B cell (primary cell): ENCODE measurements at regions not wholly inside any gene's neighbourhood (a gene's known extent, or its start where the extent isn't known, plus 50 kb on each side); places are given as distances from the start of the nearest gene placed in this dataset.

Experiments
- ATAC-seq: fragments of 200-7000 bp; cut with Tn5 transposase; one replicate; pipeline ENCODE4 v1.10.0; 2021; ENCODE audit warnings: low read depth, mild to moderate bottlenecking, moderate number of reproducible peaks, moderate library complexity
- CTCF ChIA-PET: fragments of 350-600 bp; sonication (Branson Sonifier 250); formaldehyde crosslinking; loops from one replicate; lab custom pipeline; 2021; ENCODE audit warnings: antibody characterized with exemption, inconsistent platforms; lab: Charles Lee
- POLR2A ChIA-PET: fragments of 350-600 bp; sonication (Branson Sonifier 250); formaldehyde crosslinking; loops from one replicate; lab custom pipeline; 2021; ENCODE audit warnings: antibody characterized with exemption; lab: Charles Lee
- DNase-seq: peaks from one replicate; pipeline ENCODE4 v3.0.0; 2013
- H2AFZ ChIP-seq: 2 replicates; pipeline ENCODE4 v1.6.1; 2012; ENCODE audit warnings: mild to moderate bottlenecking, low read depth, low read length; ENCODE audit not compliant: insufficient read depth, poor library complexity, severe bottlenecking
- H3K27ac ChIP-seq, 2 donors: 1 replicate in 1 of 2; 2 replicates in 1 of 2; pipeline ENCODE4 v1.5.1; 2012 to 2013; ENCODE audit warnings: low read length in 2 of 2, mild to moderate bottlenecking in 2 of 2, moderate library complexity in 1 of 2
- H3K27me3 ChIP-seq, 4 experiments: fragments of 200-600 bp in 1 of 4; sonication (generic) in 1 of 4; replicated peaks in 1 of 4; 1 replicate in 2 of 4; 2 replicates in 2 of 4; pipeline versions ENCODE4 v1.6.1 to v1.7.0; 2013 to 2016; ENCODE audit warnings: low read length in 3 of 4, mild to moderate bottlenecking in 2 of 4, mixed read lengths in 1 of 4, moderate library complexity in 1 of 4; ENCODE audit not compliant: insufficient read depth in 4 of 4, control insufficient read depth in 3 of 4; ENCODE audit errors: control extremely low read depth in 1 of 4
- H3K36me3 ChIP-seq, 2 experiments: replicated peaks in 1 of 2; 1 replicate in 1 of 2; 2 replicates in 1 of 2; pipeline versions ENCODE4 v1.6.1 to v1.7.1; 2013; ENCODE audit warnings: low read length in 1 of 2; ENCODE audit not compliant: insufficient read depth in 2 of 2, control insufficient read depth in 1 of 2; ENCODE audit errors: control extremely low read depth in 1 of 2, extremely low read depth in 1 of 2
- H3K4me1 ChIP-seq, 2 donors: fragments of 200-600 bp in 1 of 2; sonication (generic) in 1 of 2; 1 replicate in 1 of 2; 2 replicates in 1 of 2; pipeline versions ENCODE4 v1.5.1 to v1.6.1; 2013 to 2017; ENCODE audit warnings: low read length in 2 of 2; ENCODE audit not compliant: control insufficient read depth in 2 of 2, insufficient read depth in 2 of 2
- H3K4me2 ChIP-seq: replicated peaks from 2 replicates; pipeline ENCODE3; 2012; ENCODE audit warnings: mild to moderate bottlenecking, low read depth, low read length; ENCODE audit not compliant: poor library complexity, severe bottlenecking
- H3K4me3 ChIP-seq, 5 experiments: fragments of 200-600 bp in 1 of 5; sonication (generic) in 1 of 5; 1 replicate in 3 of 5; 2 replicates in 2 of 5; pipeline versions ENCODE4 v1.5.1 to v1.7.0; 2011 to 2016; ENCODE audit warnings: low read length in 4 of 5, mild to moderate bottlenecking in 4 of 5, low read depth in 2 of 5, control low read depth in 1 of 5, moderate library complexity in 1 of 5; ENCODE audit not compliant: insufficient read depth in 1 of 5; ENCODE audit errors: control extremely low read depth in 1 of 5, extremely low read depth in 1 of 5
- H3K79me2 ChIP-seq: fragments of 200-600 bp; sonication (generic); one replicate; pipeline ENCODE4 v1.6.0; 2016; ENCODE audit warnings: low read length; ENCODE audit not compliant: control insufficient read depth, insufficient read depth
- H3K9ac ChIP-seq: fragments of 200-600 bp; sonication (generic); 2 replicates; pipeline ENCODE4 v1.6.1; 2017; ENCODE audit warnings: mild to moderate bottlenecking, low read length, moderate library complexity
- H3K9me3 ChIP-seq, 3 donors: one replicate each; pipeline versions ENCODE4 v1.6.1 to v1.7.1; 2013; ENCODE audit warnings: low read length in 2 of 3; ENCODE audit not compliant: control insufficient read depth in 2 of 3, insufficient read depth in 1 of 3; ENCODE audit errors: control extremely low read depth in 1 of 3
- H4K20me1 ChIP-seq: 2 replicates; pipeline ENCODE4 v1.6.0; 2012; ENCODE audit warnings: mild to moderate bottlenecking, low read length; ENCODE audit not compliant: insufficient read depth, control insufficient read depth, poor library complexity, severe bottlenecking
- H3K27ac Mint-ChIP-seq: one replicate; pipeline ENCODE4 v1.8.0; 2021; ENCODE audit warnings: mixed read lengths
- H3K27me3 Mint-ChIP-seq: one replicate; pipeline ENCODE4 v1.8.0; 2021; ENCODE audit warnings: mixed read lengths
- H3K4me1 Mint-ChIP-seq: one replicate; pipeline ENCODE4 v1.8.0; 2021; ENCODE audit warnings: mixed read lengths
- H3K4me3 Mint-ChIP-seq: one replicate; pipeline ENCODE4 v1.8.0; 2021; ENCODE audit warnings: mixed read lengths
- H3K9me3 Mint-ChIP-seq: one replicate; pipeline ENCODE4 v1.8.0; 2022; ENCODE audit warnings: mixed read lengths; ENCODE audit not compliant: insufficient read depth
- EZH2 ChIP-seq: IDR thresholded peaks from 2 replicates; pipeline ENCODE4 v1.6.1; 2012; ENCODE audit warnings: borderline replicate concordance, low read depth, mild to moderate bottlenecking, moderate library complexity, low read length; ENCODE audit not compliant: insufficient read depth, poor library complexity, severe bottlenecking
- WGBS: methylation state at CpG from one replicate; pipeline ENCODE4 v1.1.5; 2013; ENCODE audit warnings: missing lambda C conversion rate; ENCODE audit not compliant: insufficient coverage; 5-methylcytosine and 5-hydroxymethylcytosine counted together
- intact Hi-C: fragments of 100-400 bp; cut with micrococcal nuclease; formaldehyde crosslinking; loops from one replicate; pipeline ENCODE4 v1.10.0; 2022
- TF ChIP-seq, protein P1 (sequence below): fragments of 200-600 bp; IDR thresholded peaks from one replicate; pipeline ENCODE4 v1.8.0; 2022; ENCODE audit warnings: antibody characterized with exemption, mild to moderate bottlenecking

DNA sequence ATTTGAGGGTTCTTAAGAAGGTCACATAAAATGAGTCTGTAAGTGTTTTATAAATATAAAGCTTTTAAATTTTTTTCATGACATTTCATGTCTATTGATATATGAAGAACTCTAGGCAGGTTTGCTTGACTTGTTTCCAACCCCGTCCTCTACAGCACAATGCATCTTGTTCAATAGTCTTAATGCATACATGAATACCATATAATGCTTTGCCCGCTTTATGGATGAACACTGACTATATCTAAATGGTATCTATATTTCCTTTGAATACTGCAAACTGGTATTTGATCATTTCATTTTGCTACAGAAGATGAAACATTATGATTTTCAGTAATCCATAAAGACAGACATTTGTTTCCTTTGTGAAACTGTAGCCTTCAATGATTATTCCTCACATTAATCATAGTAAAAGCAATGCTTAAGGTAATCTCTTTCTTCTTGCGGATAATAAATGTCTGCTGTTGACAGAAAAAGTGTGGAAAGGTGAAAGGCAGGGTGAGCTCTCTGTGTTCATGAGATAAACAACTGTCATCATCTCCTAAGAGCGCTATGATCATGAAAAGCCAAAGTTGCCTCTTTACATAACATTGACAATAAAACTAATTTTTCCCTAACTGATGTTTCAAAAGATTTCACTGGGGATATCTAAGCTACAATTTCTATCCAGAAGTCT is 645.1 kb downstream of the CDH8 start:
- Histone ChIP-seq H3K79me2 (no peaks in the 10 kb centered on the region), H3K4me3 (no peak overlapping the region), H2AFZ (no peak overlapping the region), H3K4me1 (no peaks in the 10 kb centered on the region), H3K9ac (no peak overlapping the region), H4K20me1 (no peaks in the 10 kb centered on the region), H3K36me3 (no peaks in the 10 kb centered on the region), H3K27ac (no peak overlapping the region), H3K27me3 (no peaks in the 10 kb centered on the region), H3K4me2 (no peak overlapping the region), H3K9me3 (no peaks in the 10 kb centered on the region)
- H3K4me1 Mint-ChIP-seq: no peaks in the 10 kb centered on the region
- no CpG with 5 or more reads among the region's 4 CpGs for WGBS
- DNase-seq (no peak), ATAC-seq (no peak)
- ChIA-PET POLR2A (no interaction called here), CTCF (no interaction called here)
- H3K27ac Mint-ChIP-seq: no peak overlapping the region
- TF ChIP-seq, protein P1, sequence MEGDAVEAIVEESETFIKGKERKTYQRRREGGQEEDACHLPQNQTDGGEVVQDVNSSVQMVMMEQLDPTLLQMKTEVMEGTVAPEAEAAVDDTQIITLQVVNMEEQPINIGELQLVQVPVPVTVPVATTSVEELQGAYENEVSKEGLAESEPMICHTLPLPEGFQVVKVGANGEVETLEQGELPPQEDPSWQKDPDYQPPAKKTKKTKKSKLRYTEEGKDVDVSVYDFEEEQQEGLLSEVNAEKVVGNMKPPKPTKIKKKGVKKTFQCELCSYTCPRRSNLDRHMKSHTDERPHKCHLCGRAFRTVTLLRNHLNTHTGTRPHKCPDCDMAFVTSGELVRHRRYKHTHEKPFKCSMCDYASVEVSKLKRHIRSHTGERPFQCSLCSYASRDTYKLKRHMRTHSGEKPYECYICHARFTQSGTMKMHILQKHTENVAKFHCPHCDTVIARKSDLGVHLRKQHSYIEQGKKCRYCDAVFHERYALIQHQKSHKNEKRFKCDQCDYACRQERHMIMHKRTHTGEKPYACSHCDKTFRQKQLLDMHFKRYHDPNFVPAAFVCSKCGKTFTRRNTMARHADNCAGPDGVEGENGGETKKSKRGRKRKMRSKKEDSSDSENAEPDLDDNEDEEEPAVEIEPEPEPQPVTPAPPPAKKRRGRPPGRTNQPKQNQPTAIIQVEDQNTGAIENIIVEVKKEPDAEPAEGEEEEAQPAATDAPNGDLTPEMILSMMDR: no peak
- no peak for TF ChIP-seq EZH2
- H3K4me3 Mint-ChIP-seq: no peak overlapping the region
- intact Hi-C loops: no loop called here
- H3K9me3 Mint-ChIP-seq: no peaks in the 10 kb centered on the region
- no peaks in the 10 kb centered on the region for H3K27me3 Mint-ChIP-seq

DNA sequence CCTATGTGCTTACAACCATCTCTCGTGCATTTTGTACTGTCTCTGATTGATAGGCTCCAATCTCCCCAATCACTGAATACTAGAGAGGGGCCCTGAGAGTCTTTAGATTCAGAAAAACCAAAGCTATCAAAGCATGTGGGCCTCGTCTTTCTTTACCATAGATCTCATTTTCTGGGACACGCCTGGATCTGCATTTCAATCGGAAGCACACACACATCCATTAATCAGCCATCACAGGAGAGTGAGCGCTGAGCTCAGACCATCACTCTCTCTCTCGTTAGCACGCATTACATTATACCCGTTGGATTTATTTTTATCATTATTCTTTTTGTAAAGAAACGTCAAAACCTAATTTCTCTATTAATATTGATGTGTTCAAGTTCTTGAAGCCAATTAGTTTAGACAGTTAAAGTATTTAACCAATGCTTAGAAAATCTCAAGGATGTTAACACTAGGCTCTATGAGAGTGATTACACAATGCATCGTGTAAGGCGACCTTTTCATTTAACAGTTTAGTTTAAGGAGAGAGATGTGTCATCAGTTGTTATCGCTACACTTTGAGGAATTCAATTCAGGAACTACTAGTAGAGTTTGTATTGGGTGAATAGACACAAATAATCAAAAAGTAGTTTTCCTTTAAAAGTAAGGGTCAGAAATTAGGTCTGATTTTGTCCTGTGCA is 650.7 kb downstream of the CDH8 start:
- Histone ChIP-seq H3K9ac (no peak overlapping the region), H3K4me1 (no peaks in the 10 kb centered on the region), H3K27me3 (no peaks in the 10 kb centered on the region), H3K4me3 (no peak overlapping the region), H3K79me2 (no peaks in the 10 kb centered on the region), H3K4me2 (no peak overlapping the region), H3K36me3 (no peaks in the 10 kb centered on the region), H2AFZ (no peak overlapping the region), H3K27ac (no peak overlapping the region), H4K20me1 (no peaks in the 10 kb centered on the region), H3K9me3 (no peaks in the 10 kb centered on the region)
- TF ChIP-seq, protein P1: no peak
- no peak for TF ChIP-seq EZH2
- 89% methylated on average over 5 of the region's 12 CpGs for WGBS
- Mint-ChIP-seq H3K4me3 (no peak overlapping the region), H3K27ac (no peak overlapping the region), H3K27me3 (no peaks in the 10 kb centered on the region), H3K9me3 (peaks cover 2% of the 10 kb centered on the region), H3K4me1 (no peaks in the 10 kb centered on the region)
- ATAC-seq (no peak), DNase-seq (no peak)
- ChIA-PET POLR2A (no interaction called here), CTCF (no interaction called here)
- intact Hi-C loops: no loop called here
